SIG-M5 treated with dmso at 0.1 percent for 504 hours (cell line): ENCODE measurements at regions not wholly inside any gene's neighbourhood (a gene's known extent, or its start where the extent isn't known, plus 50 kb on each side); places are given as distances from the start of the nearest gene placed in this dataset.
A peak's percentile ranks its signal among the peaks of the same experiment; 100 is the strongest.
"Not testable (repeated sequence)": the region's sequence is repeated elsewhere in the genome, so short reads cannot be mapped to it uniquely, and the experiment has no call there.

Experiments used
- DNase-seq: peaks from one replicate; lab custom pipeline; 2025; ENCODE audit not compliant: unreplicated experiment; lab: John Stamatoyannopoulos, UW

DNA sequence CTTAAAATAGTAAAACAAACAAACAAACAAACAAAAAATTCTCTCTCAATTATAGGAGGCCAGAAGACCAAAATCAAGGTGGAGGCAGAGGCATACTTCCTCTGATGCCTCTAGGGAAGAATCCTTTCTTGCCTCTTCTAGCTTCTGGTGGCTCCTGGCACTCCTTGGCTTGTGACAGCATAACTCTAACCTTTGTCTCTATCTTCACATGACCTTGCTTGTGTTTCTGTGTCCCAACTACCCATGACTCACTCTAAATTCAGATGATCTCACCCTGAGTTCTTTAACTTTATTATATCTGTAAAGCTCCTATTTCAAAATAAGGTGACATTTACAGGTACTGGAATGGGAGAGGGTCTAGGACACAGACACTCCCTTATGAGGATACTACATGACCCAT lies 88.3 kb upstream of the ANTXRL start:
- no peak for DNase-seq

DNA sequence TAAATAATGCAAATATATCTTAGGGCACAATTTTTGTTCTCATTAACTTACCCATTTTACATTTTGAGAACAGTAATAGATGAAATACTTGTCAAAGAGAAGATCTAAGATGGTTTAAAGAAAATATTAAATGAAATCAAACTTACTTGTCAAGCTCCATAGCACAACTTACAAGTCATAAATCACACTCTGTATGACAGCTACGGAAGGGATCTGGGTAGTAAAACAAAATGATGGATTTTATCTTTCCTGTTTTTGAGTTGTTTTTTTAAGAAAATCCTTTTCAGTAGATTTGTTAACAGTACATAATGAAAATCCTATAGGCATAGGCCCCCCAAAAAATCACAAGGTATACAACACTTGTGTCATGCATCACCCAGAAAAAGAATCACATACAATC lies 84.4 kb upstream of the ANTXRL start:
- not testable (repeated sequence) for DNase-seq

DNA sequence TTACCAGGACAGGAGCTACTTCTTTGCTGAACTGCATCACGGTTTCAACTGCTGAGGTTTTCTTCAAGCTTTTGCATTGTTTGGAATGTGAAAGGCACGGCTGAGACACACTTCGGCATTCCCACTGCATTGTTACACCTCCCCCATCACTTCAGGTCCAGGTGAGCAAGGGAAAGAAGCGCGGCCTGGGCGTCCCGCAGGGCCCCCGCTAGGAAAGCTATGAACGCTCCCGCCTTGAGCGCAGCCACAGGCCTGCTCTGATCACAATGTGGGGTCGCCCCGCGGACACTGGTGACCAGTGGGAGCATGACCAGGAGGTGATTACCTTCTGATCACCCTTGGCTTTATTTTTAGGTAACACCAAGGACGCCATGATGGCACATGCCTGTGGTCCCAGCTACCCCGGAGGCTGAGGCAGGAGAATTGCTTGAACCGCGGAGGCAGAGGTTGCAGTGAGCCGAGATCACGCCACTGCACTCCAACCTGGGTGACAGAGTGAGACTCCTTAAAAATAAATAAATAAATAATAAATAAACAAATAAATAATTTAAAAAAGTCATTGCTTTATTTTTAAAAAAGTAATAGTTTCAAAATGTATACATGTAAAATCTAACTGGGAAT lies 82.2 kb upstream of the ANTXRL start:
- DNase-seq, result not testable (repeated sequence)

- not testable (repeated sequence) for DNase-seq
These were observed 76.4 kb upstream of the ANTXRL start for GRCh38 chr10:46210427-46210826.

- DNase-seq, result no peak
These were observed 71.4 kb upstream of the ANTXRL start for GRCh38 chr10:46215426-46215825.

- no peak for DNase-seq
These were observed 70.7 kb upstream of the ANTXRL start for GRCh38 chr10:46216003-46216634.

GRCh38 chr10:46216836-46217751 lies 69.7 kb upstream of the ANTXRL start:
- no peak for DNase-seq

- no peak for DNase-seq
These were observed 68.9 kb upstream of the ANTXRL start for GRCh38 chr10:46217752-46218453.

- DNase-seq, result peak; percentile 6
These were observed 67.9 kb upstream of the ANTXRL start for GRCh38 chr10:46218921-46219320.

- not testable (repeated sequence) for DNase-seq
These were observed 67.3 kb upstream of the ANTXRL start for GRCh38 chr10:46219431-46219990.

DNA sequence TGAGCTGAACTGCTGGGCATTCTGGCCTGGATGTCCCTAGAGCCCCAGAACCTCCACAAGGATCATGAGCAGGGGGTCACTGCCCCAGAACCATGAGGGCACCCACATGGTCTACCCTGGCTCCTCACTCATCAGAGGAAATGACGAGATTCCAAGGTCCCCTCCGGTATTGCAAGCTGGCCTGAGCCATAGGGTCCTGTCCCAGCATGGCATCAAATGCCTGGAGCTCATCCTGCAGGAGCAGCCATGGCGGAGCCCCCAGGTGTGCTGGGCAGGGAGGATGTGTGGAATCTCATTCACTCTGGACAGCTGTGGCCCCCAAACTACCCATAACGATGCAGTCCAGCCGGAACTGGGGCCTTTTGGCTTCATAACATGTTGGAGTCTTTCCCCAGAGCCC lies 66.6 kb upstream of the ANTXRL start:
- DNase-seq, result no peak

- DNase-seq, result no peak
These were observed 65.8 kb upstream of the ANTXRL start for GRCh38 chr10:46220872-46221538.

DNA sequence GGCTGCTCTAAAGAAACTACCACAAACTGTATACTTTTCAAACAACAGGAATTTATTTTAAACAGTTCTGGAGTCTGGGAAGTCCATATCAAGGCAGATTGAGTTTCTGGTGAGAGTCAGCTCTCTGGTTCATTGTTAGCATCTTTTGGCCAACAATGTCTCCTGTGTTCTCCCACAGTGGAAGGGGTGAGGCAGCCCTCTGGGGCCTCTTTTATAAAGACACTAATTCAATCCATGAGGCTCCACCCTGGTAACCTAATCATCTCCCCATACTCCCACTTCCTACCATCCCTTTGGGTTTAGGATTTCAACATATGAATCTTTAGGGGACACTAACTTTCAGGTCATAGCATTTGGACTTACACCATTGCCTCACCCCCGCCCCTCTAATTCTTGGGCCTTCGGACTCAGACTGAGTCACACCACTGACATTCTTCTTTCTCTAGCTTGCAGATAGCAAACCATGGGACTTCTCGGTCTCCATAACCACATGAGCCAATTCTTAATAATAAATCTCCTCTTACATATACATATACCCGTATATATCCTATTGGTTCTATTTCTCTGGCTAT lies 64.3 kb upstream of the ANTXRL start:
- DNase-seq, result no peak

DNA sequence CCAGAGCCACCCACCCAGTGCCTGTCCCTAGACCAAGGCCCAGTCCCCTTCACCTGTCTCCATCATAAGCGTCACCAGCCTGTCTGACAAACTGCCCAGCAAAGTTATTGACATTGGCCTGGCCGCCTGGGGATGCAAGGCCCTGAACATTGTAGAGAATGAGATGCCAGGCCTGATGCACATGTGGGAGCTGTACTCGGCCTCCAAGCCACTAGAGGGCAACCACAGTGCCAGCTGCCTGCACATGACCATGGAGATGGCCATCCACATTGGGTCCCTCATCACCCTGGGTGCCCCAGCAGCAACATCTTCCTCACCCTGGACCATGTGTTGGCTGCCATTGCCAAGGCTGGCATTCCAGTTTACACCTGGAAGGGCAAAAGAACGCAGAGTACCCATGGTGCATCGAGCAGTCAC lies 63.7 kb upstream of the ANTXRL start:
- no peak for DNase-seq

DNA sequence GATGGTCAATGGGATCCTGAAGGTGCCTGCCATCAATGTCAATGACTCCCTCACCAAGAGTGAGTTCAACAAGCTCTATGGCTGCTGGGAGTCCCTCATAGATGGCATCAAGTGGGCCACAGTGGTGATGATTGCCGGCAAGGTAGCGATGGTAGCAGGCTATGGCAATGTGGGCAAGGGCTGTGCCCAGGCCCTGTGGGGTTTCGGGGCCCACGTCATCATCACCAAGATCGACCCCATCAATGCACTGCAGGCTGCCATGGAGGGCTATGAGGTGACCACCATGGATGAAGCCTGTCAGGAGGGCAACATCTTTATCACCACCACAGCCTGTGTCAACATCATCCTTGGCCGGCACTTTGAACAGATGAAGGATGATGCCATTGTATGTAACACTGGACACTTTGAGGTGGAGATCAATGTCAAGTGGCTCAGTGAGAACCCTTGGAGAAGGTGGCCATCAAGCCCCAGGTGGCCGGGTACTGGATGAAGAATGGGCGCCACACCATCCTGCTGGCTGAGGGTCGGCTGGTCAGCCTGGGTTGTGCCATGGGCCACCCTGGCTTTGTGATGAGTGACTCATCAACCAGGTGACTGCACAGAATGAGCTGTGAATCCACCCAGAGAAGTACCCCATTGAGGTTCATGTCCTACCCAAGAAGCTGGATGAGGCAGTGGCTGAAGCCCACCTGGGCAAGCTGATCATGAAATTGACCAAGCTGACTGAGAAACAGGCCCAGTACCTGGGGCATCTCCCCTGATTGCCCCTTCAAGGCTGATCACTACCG lies 63.0 kb upstream of the ANTXRL start:
- no peak for DNase-seq

GRCh38 chr10:46224414-46224682 lies 62.4 kb upstream of the ANTXRL start:
- no peak for DNase-seq

DNA sequence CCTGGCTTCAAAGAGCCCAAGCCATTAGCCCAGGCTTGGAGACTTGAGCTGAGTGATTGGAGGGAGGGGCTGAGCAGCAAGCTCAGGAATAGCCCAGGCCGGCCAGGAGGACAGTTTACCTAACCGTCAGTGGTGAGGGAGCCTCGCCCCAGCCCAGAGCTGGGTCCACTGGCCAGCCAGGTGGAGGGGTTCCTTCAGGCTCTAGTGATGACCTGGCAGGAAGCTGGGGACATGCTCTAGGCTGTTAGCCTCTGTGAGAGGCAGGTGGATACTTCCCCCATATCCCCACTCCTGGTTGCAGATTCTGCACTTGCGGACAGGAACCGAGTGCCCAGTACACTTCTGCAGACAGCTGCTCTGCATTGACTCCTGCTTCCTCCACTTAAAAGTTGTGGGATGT lies 61.2 kb upstream of the ANTXRL start:
- no peak for DNase-seq

DNA sequence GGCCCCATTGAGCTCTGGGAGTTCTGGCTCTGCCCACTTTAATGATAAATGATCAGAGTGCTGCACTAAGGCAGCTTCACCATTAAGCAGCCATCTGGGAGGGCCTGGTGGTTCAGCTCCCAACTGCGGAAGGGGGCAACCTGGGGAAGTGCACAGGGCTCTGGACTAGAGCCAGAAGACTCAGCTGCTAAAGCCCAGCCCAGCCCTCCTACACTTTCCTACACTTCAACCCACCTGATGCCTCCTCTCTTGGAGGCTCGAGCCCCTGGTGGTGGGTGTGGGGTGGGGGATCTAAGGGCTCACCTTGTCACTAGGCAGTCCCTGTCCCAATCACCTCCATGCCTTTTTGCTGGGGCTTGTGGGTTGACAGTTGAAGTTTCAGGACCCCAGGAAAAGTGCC lies 60.6 kb upstream of the ANTXRL start:
- no peak for DNase-seq

- DNase-seq, result no peak
These were observed 59.8 kb upstream of the ANTXRL start for GRCh38 chr10:46226900-46227558.
